GM23338 (cell line): ENCODE measurements at regions not wholly inside any gene's neighbourhood (a gene's known extent, or its start where the extent isn't known, plus 50 kb on each side); places are given as distances from the start of the nearest gene placed in this dataset.
A peak's percentile ranks its signal among the peaks of the same experiment; 100 is the strongest.

Experiments
- ATAC-seq: fragments of 200-7000 bp; cut with Tn5 transposase; 3 replicates; pipeline ENCODE4 v1.9.1; 2020
- DNase-seq: peaks from one replicate; pipeline ENCODE4 v3.0.0-alpha.2; 2015; ENCODE audit warnings: low spot score
- H2AFZ ChIP-seq: fragments of 200-600 bp; sonication (generic); 2 replicates; pipeline ENCODE4 v1.8.0; 2016; ENCODE audit warnings: antibody characterized with exemption, mild to moderate bottlenecking, moderate library complexity
- H3F3A ChIP-seq: fragments of 200-600 bp; sonication (generic); replicated peaks from 2 replicates; pipeline ENCODE4 v1.8.0; 2017; ENCODE audit warnings: antibody characterized with exemption, mixed run types, low read depth
- H3K27ac ChIP-seq: fragments of 200-600 bp; sonication (generic); 2 replicates; pipeline ENCODE4 v1.6.1; 2016; ENCODE audit warnings: low read depth
- H3K27me3 ChIP-seq: fragments of 200-600 bp; sonication (generic); 2 replicates; pipeline ENCODE4 v1.8.0; 2016; ENCODE audit warnings: mild to moderate bottlenecking, mixed run types, moderate library complexity; ENCODE audit not compliant: insufficient read depth
- H3K36me3 ChIP-seq: fragments of 200-600 bp; sonication (generic); 2 replicates; pipeline ENCODE4 v1.8.0; 2016; ENCODE audit warnings: mild to moderate bottlenecking; ENCODE audit not compliant: insufficient read depth
- H3K4me1 ChIP-seq: fragments of 200-600 bp; sonication (generic); 2 replicates; pipeline ENCODE4 v1.8.0; 2016; ENCODE audit warnings: mild to moderate bottlenecking, moderate library complexity; ENCODE audit not compliant: insufficient read depth
- H3K4me2 ChIP-seq: fragments of 200-600 bp; sonication (generic); 2 replicates; pipeline ENCODE4 v1.7.1; 2017; ENCODE audit warnings: mixed run types
- H3K4me3 ChIP-seq: fragments of 200-600 bp; sonication (generic); 2 replicates; pipeline ENCODE4 v1.6.1; 2016; ENCODE audit warnings: mixed run types
- H3K79me2 ChIP-seq: fragments of 200-600 bp; sonication (generic); replicated peaks from 2 replicates; pipeline ENCODE4 v1.8.0; 2017; ENCODE audit warnings: mild to moderate bottlenecking; ENCODE audit not compliant: insufficient read depth
- H3K9me2 ChIP-seq: fragments of 200-600 bp; sonication (generic); 2 replicates; pipeline ENCODE4 v1.8.0; 2017; ENCODE audit not compliant: insufficient read depth
- H4K20me1 ChIP-seq: fragments of 200-600 bp; sonication (generic); replicated peaks from 2 replicates; pipeline ENCODE4 v1.8.0; 2017; ENCODE audit warnings: mild to moderate bottlenecking; ENCODE audit not compliant: insufficient read depth
- H3K27ac Mint-ChIP-seq: 2 replicates; pipeline ENCODE4 v1.8.0; 2020; ENCODE audit warnings: inconsistent platforms, mild to moderate bottlenecking, moderate library complexity, mixed read lengths
- H3K27me3 Mint-ChIP-seq: 3 replicates; pipeline ENCODE4 v1.8.0; 2022; ENCODE audit warnings: low read depth, mild to moderate bottlenecking, moderate library complexity, mixed read lengths, inconsistent platforms; ENCODE audit not compliant: insufficient read depth, poor library complexity
- H3K36me3 Mint-ChIP-seq: 3 replicates; pipeline ENCODE4 v1.8.0; 2021; ENCODE audit warnings: low read depth, mild to moderate bottlenecking, inconsistent platforms, moderate library complexity, mixed read lengths
- H3K4me1 Mint-ChIP-seq: 3 replicates; pipeline ENCODE4 v1.8.0; 2020; ENCODE audit warnings: mild to moderate bottlenecking, inconsistent platforms, mixed read lengths
- H3K4me3 Mint-ChIP-seq: 3 replicates; pipeline ENCODE4 v1.8.0; 2021; ENCODE audit warnings: moderate library complexity, mild to moderate bottlenecking, inconsistent platforms, mixed read lengths
- H3K9me3 Mint-ChIP-seq: 3 replicates; pipeline ENCODE4 v1.8.0; 2020; ENCODE audit warnings: moderate library complexity, mild to moderate bottlenecking, inconsistent platforms, mixed read lengths
- CREB1 ChIP-seq: fragments of 250-450 bp; sonication (Bioruptor Pico); IDR thresholded peaks from 2 replicates; pipeline ENCODE4 v1.5.0; 2020; ENCODE audit warnings: low read depth, mild to moderate bottlenecking, moderate library complexity
- CTCF ChIP-seq, 2 experiments: fragments of 200-600 bp in 1 of 2; sonication (generic) in 1 of 2; conservative IDR thresholded peaks; 2 replicates each; pipeline versions ENCODE4 v1.5.1 to v1.6.1; 2016 to 2017; ENCODE audit warnings: antibody characterized with exemption in 2 of 2, low read depth in 2 of 2, mild to moderate bottlenecking in 2 of 2, moderate library complexity in 1 of 2
- ETS1 ChIP-seq: IDR thresholded peaks from 2 replicates; pipeline ENCODE4 v1.6.1; 2016; ENCODE audit warnings: antibody characterized with exemption
- EZH2 ChIP-seq: fragments of 200-600 bp; sonication (generic); IDR thresholded peaks from one replicate; pipeline ENCODE4 v1.8.0; 2017; ENCODE audit warnings: antibody characterized with exemption, mild to moderate bottlenecking, low read depth; ENCODE audit not compliant: unreplicated experiment
- EZH2phosphoT487 ChIP-seq: fragments of 200-600 bp; sonication (generic); IDR thresholded peaks from one replicate; pipeline ENCODE4 v1.8.1; 2018; ENCODE audit warnings: antibody characterized with exemption; ENCODE audit not compliant: unreplicated experiment
- JUNB ChIP-seq: IDR thresholded peaks from one replicate; pipeline ENCODE4 v1.6.1; 2016; ENCODE audit warnings: antibody characterized with exemption; ENCODE audit not compliant: unreplicated experiment
- NANOG ChIP-seq: IDR thresholded peaks from 2 replicates; pipeline ENCODE4 v1.6.1; 2016; ENCODE audit warnings: antibody characterized with exemption, borderline replicate concordance
- POLR2AphosphoS5 ChIP-seq: IDR thresholded peaks from 2 replicates; pipeline ENCODE4 v1.6.1; 2016; ENCODE audit warnings: antibody characterized with exemption, low read depth
- REST ChIP-seq: IDR thresholded peaks from one replicate; pipeline ENCODE4 v1.6.1; 2018; ENCODE audit warnings: antibody characterized with exemption; ENCODE audit not compliant: unreplicated experiment
- STAT1 ChIP-seq: IDR thresholded peaks from one replicate; pipeline ENCODE4 v1.6.1; 2016; ENCODE audit warnings: antibody characterized with exemption; ENCODE audit not compliant: unreplicated experiment
- ZNF114 ChIP-seq: fragments of 250-450 bp; sonication (Bioruptor Pico); IDR thresholded peaks from 2 replicates; pipeline ENCODE4 v1.5.0; 2020; ENCODE audit warnings: mild to moderate bottlenecking, moderate library complexity
- ZNF331 ChIP-seq: fragments of 250-450 bp; sonication (Bioruptor Pico); IDR thresholded peaks from 2 replicates; pipeline ENCODE4 v1.5.0; 2020; ENCODE audit warnings: low read depth, mild to moderate bottlenecking, moderate library complexity
- ZNF462 ChIP-seq: fragments of 250-450 bp; sonication (Bioruptor Pico); IDR thresholded peaks from 2 replicates; pipeline ENCODE4 v1.5.0; 2020; ENCODE audit warnings: mild to moderate bottlenecking, moderate library complexity

- Mint-ChIP-seq H3K4me3 (no peak overlapping the region), H3K4me1 (peaks cover 35% of the 10 kb centered on the region), H3K36me3 (0 out of 3 replicates have a peak, but pooled peaks cover 2% of the 10 kb centered on the region), H3K9me3 (no peaks in the 10 kb centered on the region; the same call in 2 of the 3 replicates), H3K27me3 (peaks cover under 1% of the 10 kb centered on the region), H3K27ac (peak overlapping the region; percentile 88)
- TF ChIP-seq EZH2phosphoT487, result no peak
- TF ChIP-seq JUNB, result no peak
- no peak for TF ChIP-seq ETS1
- TF ChIP-seq POLR2AphosphoS5, result no peak
- no peak for TF ChIP-seq ZNF462 (CRISPR knock-in tag)
- TF ChIP-seq NANOG, result no peak
- no peak for TF ChIP-seq ZNF114 (CRISPR knock-in tag)
- no peak for TF ChIP-seq CTCF (conservative IDR thresholded peaks at IDR 0.05; ENCODE audit: low read depth in 2 of 2)
- TF ChIP-seq STAT1, result no peak
- TF ChIP-seq REST, result no peak
- TF ChIP-seq EZH2, result no peak
- TF ChIP-seq CREB1, result no peak
- TF ChIP-seq ZNF331 (CRISPR knock-in tag), result no peak
- DNase-seq (no peak), ATAC-seq (peak; percentile 29; the same call in 2 of the 3 replicates)
- Histone ChIP-seq H3K79me2 (no peaks in the 10 kb centered on the region), H3K4me1 (peaks cover 30% of the 10 kb centered on the region), H3K27ac (peak overlapping the region; percentile 53), H3F3A (0 out of 2 replicates have a peak, but pooled peaks cover 6% of the 10 kb centered on the region), H2AFZ (no peak overlapping the region), H3K4me3 (no peak overlapping the region), H3K27me3 (no peaks in the 10 kb centered on the region), H4K20me1 (no peaks in the 10 kb centered on the region), H3K4me2 (no peak overlapping the region), H3K36me3 (no peaks in the 10 kb centered on the region), H3K9me2 (no peaks in the 10 kb centered on the region)
Observed at GRCh38 chr1:200336901-200337391, 72.9 kb downstream of the ZNF281 start.
